GM10248 (cell line): ENCODE measurements at regions not wholly inside any gene's neighbourhood (a gene's known extent, or its start where the extent isn't known, plus 50 kb on each side); places are given as distances from the start of the nearest gene placed in this dataset.

Source experiments
- CTCF ChIA-PET: fragments of 300-600 bp; sonication (Branson Sonifier 250); formaldehyde crosslinking; extraction: SDS; loops from one replicate; lab custom pipeline; 2021; ENCODE audit warnings: antibody characterized with exemption; lab: Yijun Ruan, JAX
- POLR2A ChIA-PET: fragments of 350-650 bp; sonication (Branson Sonifier 250); formaldehyde crosslinking; extraction: SDS; loops from one replicate; lab custom pipeline; 2020; ENCODE audit warnings: antibody characterized with exemption; lab: Yijun Ruan, JAX
- DNase-seq: peaks from one replicate; pipeline ENCODE4 v3.0.0; 2012; ENCODE audit errors: extremely low spot score
- TF ChIP-seq, protein P1 (sequence below): IDR thresholded peaks from 2 replicates; pipeline ENCODE4 v1.5.1; 2012; ENCODE audit warnings: mild to moderate bottlenecking, low read depth; ENCODE audit errors: extremely low read depth, missing control alignments, control extremely low read depth

DNA sequence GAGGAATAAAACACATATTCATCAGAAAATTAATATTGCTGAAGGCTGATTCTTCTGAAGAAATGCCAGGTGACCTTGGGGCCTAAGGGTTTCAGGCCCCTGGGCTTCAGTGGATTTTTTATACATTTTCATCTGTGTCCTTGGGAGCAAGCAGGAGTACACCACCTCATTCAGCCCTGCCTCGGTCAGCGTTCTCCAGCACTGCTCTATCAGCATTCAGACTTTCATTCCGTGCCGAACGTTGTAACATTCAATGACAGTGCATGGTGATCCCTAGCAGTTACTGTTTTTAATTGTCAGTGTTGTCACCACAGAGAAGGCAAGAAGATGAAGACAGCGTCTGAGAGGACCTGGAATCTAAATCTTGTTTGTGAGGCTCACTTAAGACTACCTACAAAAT is 490.4 kb downstream of the DNAH5 start:
- DNase-seq: no peak
- ChIA-PET POLR2A (no interaction called here), CTCF (no interaction called here)
- TF ChIP-seq, protein P1, sequence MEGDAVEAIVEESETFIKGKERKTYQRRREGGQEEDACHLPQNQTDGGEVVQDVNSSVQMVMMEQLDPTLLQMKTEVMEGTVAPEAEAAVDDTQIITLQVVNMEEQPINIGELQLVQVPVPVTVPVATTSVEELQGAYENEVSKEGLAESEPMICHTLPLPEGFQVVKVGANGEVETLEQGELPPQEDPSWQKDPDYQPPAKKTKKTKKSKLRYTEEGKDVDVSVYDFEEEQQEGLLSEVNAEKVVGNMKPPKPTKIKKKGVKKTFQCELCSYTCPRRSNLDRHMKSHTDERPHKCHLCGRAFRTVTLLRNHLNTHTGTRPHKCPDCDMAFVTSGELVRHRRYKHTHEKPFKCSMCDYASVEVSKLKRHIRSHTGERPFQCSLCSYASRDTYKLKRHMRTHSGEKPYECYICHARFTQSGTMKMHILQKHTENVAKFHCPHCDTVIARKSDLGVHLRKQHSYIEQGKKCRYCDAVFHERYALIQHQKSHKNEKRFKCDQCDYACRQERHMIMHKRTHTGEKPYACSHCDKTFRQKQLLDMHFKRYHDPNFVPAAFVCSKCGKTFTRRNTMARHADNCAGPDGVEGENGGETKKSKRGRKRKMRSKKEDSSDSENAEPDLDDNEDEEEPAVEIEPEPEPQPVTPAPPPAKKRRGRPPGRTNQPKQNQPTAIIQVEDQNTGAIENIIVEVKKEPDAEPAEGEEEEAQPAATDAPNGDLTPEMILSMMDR: no peak

DNA sequence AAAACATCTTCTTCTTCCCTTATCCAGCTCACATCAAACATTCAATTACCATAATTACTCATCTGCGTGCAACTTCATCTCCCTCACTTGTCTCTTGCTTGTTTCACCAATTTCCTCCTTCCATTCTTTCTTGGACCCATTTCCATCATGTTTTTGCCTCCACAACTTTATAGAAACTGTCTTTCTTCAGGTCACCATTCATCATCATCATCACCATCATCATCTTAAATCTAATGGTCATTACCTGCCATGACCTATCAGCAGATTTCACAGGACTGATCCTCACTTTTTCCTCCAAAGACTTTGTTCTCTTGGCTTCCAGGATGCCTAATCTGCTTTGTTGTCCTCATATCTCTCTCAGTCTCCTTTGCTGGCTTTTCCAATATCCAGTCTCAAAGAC is 495.6 kb downstream of the DNAH5 start:
- ChIA-PET POLR2A (no interaction called here), CTCF (interaction anchor here (0.9 kb wide), 1 partner anchor 12 kb away, joined by 3 read pairs; no protein-coding TSS in a partner anchor)
- TF ChIP-seq, protein P1: no peak
- no peak for DNase-seq

GRCh38 chr5:13439430-13439829 is 505.1 kb downstream of the DNAH5 start:
- DNase-seq: no peak
- TF ChIP-seq, protein P1: no peak
- CTCF ChIA-PET: no interaction called here
- POLR2A ChIA-PET: no interaction called here

DNA sequence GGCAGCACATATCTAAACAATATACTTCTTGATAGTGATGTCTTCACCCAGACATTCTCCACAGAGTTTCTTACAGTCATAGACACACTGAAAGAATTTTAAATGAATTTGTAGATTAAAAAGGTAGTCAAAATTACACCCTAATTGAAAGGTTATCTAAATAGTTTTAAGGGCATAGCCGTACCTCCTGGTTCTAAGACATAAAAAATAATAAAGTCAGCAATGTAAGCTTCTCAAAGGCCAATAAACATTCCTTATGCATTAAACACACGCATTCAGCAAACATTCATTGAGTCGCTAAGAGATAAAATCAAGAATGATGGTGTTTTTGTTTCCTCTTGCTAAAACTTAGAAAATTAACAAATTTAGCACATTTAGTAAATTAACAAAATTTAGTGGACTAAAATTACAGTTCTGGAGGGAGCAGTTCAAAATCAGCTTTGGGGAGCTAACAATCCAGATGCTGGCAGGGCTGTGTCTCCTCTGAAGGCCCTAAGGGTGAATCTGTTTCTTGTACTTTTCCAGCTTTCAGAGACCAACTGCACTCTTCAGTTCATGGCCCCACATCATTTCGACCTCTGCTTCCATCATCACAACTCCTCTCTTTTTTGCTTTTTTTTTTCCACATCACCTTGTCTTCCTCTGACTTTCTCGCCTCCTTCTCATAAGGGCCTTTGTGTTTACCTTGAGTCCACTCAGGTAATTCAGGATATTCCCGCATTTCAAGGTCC is 516.5 kb downstream of the DNAH5 start:
- TF ChIP-seq, protein P1: no peak
- POLR2A ChIA-PET: no interaction called here
- no peak for DNase-seq
- CTCF ChIA-PET: no interaction called here

- ChIA-PET POLR2A (no interaction called here), CTCF (interaction anchor here (1.3 kb wide), 1 partner anchor 11 kb away, joined by 3 read pairs; no protein-coding TSS in a partner anchor)
- TF ChIP-seq, protein P1: no peak
- DNase-seq: no peak
Observed at GRCh38 chr5:13412040-13412595, 532.4 kb downstream of the DNAH5 start.

- TF ChIP-seq, protein P1: no peak
- ChIA-PET POLR2A (no interaction called here), CTCF (interaction anchor here (2.0 kb wide), 1 partner anchor 7 kb away, joined by 7 read pairs; no protein-coding TSS in a partner anchor)
- DNase-seq: no peak
Observed at GRCh38 chr5:13408616-13409015, 535.9 kb downstream of the DNAH5 start.
